Liver (tissue), 8 donors: ENCODE measurements at regions not wholly inside any gene's neighbourhood (a gene's known extent, or its start where the extent isn't known, plus 50 kb on each side); places are given as distances from the start of the nearest gene placed in this dataset.

ENCODE experiments used
- DNase-seq: peaks from one replicate; pipeline ENCODE4 v3.0.0-alpha.2; 2017; ENCODE audit warnings: low spot score
- H3K27ac ChIP-seq, 2 donors: one replicate each; pipeline ENCODE4 v1.7.0; 2013; ENCODE audit warnings: inconsistent platforms in 2 of 2, low read length in 2 of 2, control low read depth in 1 of 2, low read depth in 1 of 2, mild to moderate bottlenecking in 1 of 2
- H3K27me3 ChIP-seq, 4 donors: one replicate each; pipeline versions ENCODE4 v1.6.1 to v1.7.0; 2013; ENCODE audit warnings: low read length in 3 of 4, inconsistent platforms in 1 of 4, mild to moderate bottlenecking in 1 of 4, moderate library complexity in 1 of 4; ENCODE audit not compliant: control insufficient read depth in 4 of 4, insufficient read depth in 4 of 4
- H3K36me3 ChIP-seq, 4 donors: one replicate each; pipeline versions ENCODE4 v1.6.1 to v1.7.0; 2013; ENCODE audit warnings: low read length in 3 of 4, mild to moderate bottlenecking in 3 of 4, low read depth in 1 of 4, moderate library complexity in 1 of 4; ENCODE audit not compliant: control insufficient read depth in 4 of 4, insufficient read depth in 3 of 4
- H3K4me1 ChIP-seq, 4 donors: one replicate each; pipeline versions ENCODE4 v1.6.1 to v1.7.0; 2013; ENCODE audit warnings: low read length in 3 of 4, mild to moderate bottlenecking in 3 of 4, moderate library complexity in 1 of 4; ENCODE audit not compliant: control insufficient read depth in 4 of 4, insufficient read depth in 4 of 4
- H3K4me3 ChIP-seq, 3 donors: one replicate each; pipeline versions ENCODE4 v1.6.1 to v1.7.0; 2013; ENCODE audit warnings: low read length in 3 of 3, control low read depth in 1 of 3, low read depth in 1 of 3, mild to moderate bottlenecking in 1 of 3
- H3K9ac ChIP-seq, 2 donors: one replicate each; pipeline ENCODE4 v1.7.0; 2013; ENCODE audit warnings: low read length in 2 of 2, mild to moderate bottlenecking in 2 of 2, moderate library complexity in 2 of 2, control low read depth in 1 of 2, low read depth in 1 of 2
- H3K9me3 ChIP-seq, 4 donors: one replicate each; pipeline versions ENCODE4 v1.6.1 to v1.7.0; 2013; ENCODE audit warnings: low read length in 3 of 4; ENCODE audit not compliant: control insufficient read depth in 4 of 4
- ATF3 ChIP-seq: IDR thresholded peaks from 2 replicates; pipeline ENCODE4 v1.6.1; 2016; ENCODE audit warnings: antibody characterized with exemption
- EGR1 ChIP-seq, 2 donors: IDR thresholded peaks; 2 replicates each; pipeline ENCODE4 v1.6.1; 2016 to 2018; ENCODE audit warnings: antibody characterized with exemption in 2 of 2, low read depth in 2 of 2
- FOXA1 ChIP-seq: IDR thresholded peaks from 2 replicates; pipeline ENCODE4 v1.6.1; 2016; ENCODE audit warnings: antibody characterized with exemption
- FOXA2 ChIP-seq: IDR thresholded peaks from 2 replicates; pipeline ENCODE4 v1.6.1; 2016; ENCODE audit warnings: antibody characterized with exemption
- GABPA ChIP-seq, 2 donors: IDR thresholded peaks in 1 of 2; conservative IDR thresholded peaks in 1 of 2; 2 replicates each; pipeline ENCODE4 v1.6.1; 2016; ENCODE audit warnings: antibody characterized with exemption in 2 of 2, mild to moderate bottlenecking in 1 of 2, moderate library complexity in 1 of 2
- HNF4A ChIP-seq, 2 donors: conservative IDR thresholded peaks; 2 replicates each; pipeline ENCODE4 v1.6.1; 2016; ENCODE audit warnings: antibody characterized with exemption in 2 of 2, mild to moderate bottlenecking in 2 of 2
- HNF4G ChIP-seq: IDR thresholded peaks from 2 replicates; pipeline ENCODE4 v1.6.1; 2016; ENCODE audit warnings: antibody characterized with exemption
- JUND ChIP-seq, 2 donors: IDR thresholded peaks; 2 replicates each; pipeline ENCODE4 v1.6.1; 2016; ENCODE audit warnings: antibody characterized with exemption in 2 of 2
- MAX ChIP-seq: IDR thresholded peaks from 2 replicates; pipeline ENCODE4 v1.6.1; 2016; ENCODE audit warnings: antibody characterized with exemption
- NR2F2 ChIP-seq: IDR thresholded peaks from 2 replicates; pipeline ENCODE4 v1.6.1; 2016; ENCODE audit warnings: antibody characterized with exemption
- RAD21 ChIP-seq, 2 donors: IDR thresholded peaks; 2 replicates each; pipeline ENCODE4 v1.6.1; 2016; ENCODE audit warnings: antibody characterized with exemption in 2 of 2, mild to moderate bottlenecking in 2 of 2
- RXRA ChIP-seq, 2 donors: IDR thresholded peaks; 2 replicates each; pipeline ENCODE4 v1.6.1; 2017 to 2018; ENCODE audit warnings: antibody characterized with exemption in 2 of 2, mild to moderate bottlenecking in 1 of 2
- SP1 ChIP-seq: IDR thresholded peaks from 2 replicates; pipeline ENCODE4 v1.6.1; 2018; ENCODE audit warnings: antibody characterized with exemption, mild to moderate bottlenecking
- TAF1 ChIP-seq: conservative IDR thresholded peaks from 2 replicates; pipeline ENCODE4 v1.6.1; 2016; ENCODE audit warnings: antibody characterized with exemption, mild to moderate bottlenecking
- YY1 ChIP-seq: IDR thresholded peaks from 2 replicates; pipeline ENCODE4 v1.6.1; 2016; ENCODE audit warnings: antibody characterized with exemption, mild to moderate bottlenecking
- ZBTB33 ChIP-seq: IDR thresholded peaks from 2 replicates; pipeline ENCODE4 v1.6.1; 2016; ENCODE audit warnings: antibody characterized with exemption
- WGBS: extraction: QIAGEN DNeasy Blood & Tissue Kit; methylation state at CpG from one replicate; pipeline ENCODE4 v1.1.7; 2013; 5-methylcytosine and 5-hydroxymethylcytosine counted together
- TF ChIP-seq, protein P1 (sequence below): fragments of 150-350 bp; IDR thresholded peaks from 2 replicates; pipeline ENCODE4 v1.5.1; 2017; ENCODE audit warnings: improper control_type of control experiment, low read depth, low read length; ENCODE audit not compliant: missing input control
- TF ChIP-seq, protein P2 (sequence below): IDR thresholded peaks from 2 replicates; pipeline ENCODE4 v1.6.1; 2016; ENCODE audit warnings: antibody characterized with exemption, mild to moderate bottlenecking
- donor health status: healthy.
- donor health status: healthy.
- donor health status: healthy.
- donor health status: healthy.
- donor health status: healthy.

- Histone ChIP-seq H3K4me3 (no peak overlapping the region), H3K4me1 (no peaks in the 10 kb centered on the region), H3K27ac (no peak overlapping the region), H3K36me3 (no peaks in the 10 kb centered on the region), H3K9me3 (no peaks in the 10 kb centered on the region), H3K9ac (no peak overlapping the region), H3K27me3 (no peaks in the 10 kb centered on the region)
- 67% methylated on average over 6 of the region's 6 CpGs for WGBS
- DNase-seq, result no peak
- no peak for TF ChIP-seq MAX
- TF ChIP-seq RXRA (IDR thresholded peaks at IDR 0.05), result no peak
- no peak for TF ChIP-seq HNF4G
- no peak for TF ChIP-seq EGR1 (IDR thresholded peaks at IDR 0.05; ENCODE audit: low read depth in 2 of 2)
- TF ChIP-seq RAD21 (IDR thresholded peaks at IDR 0.05), result no peak
- TF ChIP-seq, protein P1, sequence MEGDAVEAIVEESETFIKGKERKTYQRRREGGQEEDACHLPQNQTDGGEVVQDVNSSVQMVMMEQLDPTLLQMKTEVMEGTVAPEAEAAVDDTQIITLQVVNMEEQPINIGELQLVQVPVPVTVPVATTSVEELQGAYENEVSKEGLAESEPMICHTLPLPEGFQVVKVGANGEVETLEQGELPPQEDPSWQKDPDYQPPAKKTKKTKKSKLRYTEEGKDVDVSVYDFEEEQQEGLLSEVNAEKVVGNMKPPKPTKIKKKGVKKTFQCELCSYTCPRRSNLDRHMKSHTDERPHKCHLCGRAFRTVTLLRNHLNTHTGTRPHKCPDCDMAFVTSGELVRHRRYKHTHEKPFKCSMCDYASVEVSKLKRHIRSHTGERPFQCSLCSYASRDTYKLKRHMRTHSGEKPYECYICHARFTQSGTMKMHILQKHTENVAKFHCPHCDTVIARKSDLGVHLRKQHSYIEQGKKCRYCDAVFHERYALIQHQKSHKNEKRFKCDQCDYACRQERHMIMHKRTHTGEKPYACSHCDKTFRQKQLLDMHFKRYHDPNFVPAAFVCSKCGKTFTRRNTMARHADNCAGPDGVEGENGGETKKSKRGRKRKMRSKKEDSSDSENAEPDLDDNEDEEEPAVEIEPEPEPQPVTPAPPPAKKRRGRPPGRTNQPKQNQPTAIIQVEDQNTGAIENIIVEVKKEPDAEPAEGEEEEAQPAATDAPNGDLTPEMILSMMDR, result no peak
- TF ChIP-seq HNF4A (conservative IDR thresholded peaks at IDR 0.05), result no peak
- TF ChIP-seq JUND (IDR thresholded peaks at IDR 0.05), result no peak
- no peak for TF ChIP-seq YY1
- TF ChIP-seq GABPA (IDR thresholded peaks at IDR 0.05 in 1 of 2, conservative IDR thresholded peaks at IDR 0.05 in 1 of 2), result no peak
- TF ChIP-seq TAF1, result no peak
- TF ChIP-seq SP1, result no peak
- TF ChIP-seq, protein P2, sequence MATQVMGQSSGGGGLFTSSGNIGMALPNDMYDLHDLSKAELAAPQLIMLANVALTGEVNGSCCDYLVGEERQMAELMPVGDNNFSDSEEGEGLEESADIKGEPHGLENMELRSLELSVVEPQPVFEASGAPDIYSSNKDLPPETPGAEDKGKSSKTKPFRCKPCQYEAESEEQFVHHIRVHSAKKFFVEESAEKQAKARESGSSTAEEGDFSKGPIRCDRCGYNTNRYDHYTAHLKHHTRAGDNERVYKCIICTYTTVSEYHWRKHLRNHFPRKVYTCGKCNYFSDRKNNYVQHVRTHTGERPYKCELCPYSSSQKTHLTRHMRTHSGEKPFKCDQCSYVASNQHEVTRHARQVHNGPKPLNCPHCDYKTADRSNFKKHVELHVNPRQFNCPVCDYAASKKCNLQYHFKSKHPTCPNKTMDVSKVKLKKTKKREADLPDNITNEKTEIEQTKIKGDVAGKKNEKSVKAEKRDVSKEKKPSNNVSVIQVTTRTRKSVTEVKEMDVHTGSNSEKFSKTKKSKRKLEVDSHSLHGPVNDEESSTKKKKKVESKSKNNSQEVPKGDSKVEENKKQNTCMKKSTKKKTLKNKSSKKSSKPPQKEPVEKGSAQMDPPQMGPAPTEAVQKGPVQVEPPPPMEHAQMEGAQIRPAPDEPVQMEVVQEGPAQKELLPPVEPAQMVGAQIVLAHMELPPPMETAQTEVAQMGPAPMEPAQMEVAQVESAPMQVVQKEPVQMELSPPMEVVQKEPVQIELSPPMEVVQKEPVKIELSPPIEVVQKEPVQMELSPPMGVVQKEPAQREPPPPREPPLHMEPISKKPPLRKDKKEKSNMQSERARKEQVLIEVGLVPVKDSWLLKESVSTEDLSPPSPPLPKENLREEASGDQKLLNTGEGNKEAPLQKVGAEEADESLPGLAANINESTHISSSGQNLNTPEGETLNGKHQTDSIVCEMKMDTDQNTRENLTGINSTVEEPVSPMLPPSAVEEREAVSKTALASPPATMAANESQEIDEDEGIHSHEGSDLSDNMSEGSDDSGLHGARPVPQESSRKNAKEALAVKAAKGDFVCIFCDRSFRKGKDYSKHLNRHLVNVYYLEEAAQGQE, result no peak
- no peak for TF ChIP-seq ATF3
- no peak for TF ChIP-seq FOXA2
- no peak for TF ChIP-seq FOXA1
- TF ChIP-seq NR2F2, result no peak
- no peak for TF ChIP-seq ZBTB33
These were observed 745.0 kb downstream of the CBLN2 start for GRCh38 chr18:71798986-71799673.
